ENCODE measurements at regions not wholly inside any gene's neighbourhood (a gene's known extent, or its start where the extent isn't known, plus 50 kb on each side); places are given as distances from the start of the nearest gene placed in this dataset.

DNA sequence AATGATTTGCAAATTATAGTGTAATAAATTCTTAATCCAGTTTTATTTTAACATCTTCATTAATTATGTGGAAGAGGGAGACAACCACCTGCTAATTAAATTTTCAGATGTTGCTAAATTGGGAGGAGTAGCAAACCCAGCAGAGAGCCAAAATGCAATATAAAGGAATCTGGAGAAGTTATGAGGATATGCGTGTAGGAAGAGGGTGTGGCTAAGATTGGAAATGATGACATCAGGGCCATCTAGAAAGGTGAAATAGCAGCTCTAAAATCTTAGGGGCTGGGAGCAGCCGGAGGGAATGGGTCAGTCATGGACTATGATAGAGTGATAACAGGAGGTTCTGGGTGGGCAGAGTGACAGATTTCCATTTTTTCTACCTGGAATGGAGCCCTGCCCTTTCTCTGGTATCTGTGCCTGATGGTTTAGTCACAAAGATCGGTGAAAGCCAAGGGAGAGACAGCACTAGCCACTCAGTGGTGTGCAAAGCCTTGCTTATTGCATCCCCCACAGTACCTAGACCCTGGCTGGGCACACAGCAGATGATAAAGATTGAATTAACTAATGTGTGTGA is 379.2 kb upstream of the CELF4 start:
- no peak for TF ChIP-seq POLR2A (IDR thresholded peaks at IDR 0.05)
- TF ChIP-seq, protein P1, sequence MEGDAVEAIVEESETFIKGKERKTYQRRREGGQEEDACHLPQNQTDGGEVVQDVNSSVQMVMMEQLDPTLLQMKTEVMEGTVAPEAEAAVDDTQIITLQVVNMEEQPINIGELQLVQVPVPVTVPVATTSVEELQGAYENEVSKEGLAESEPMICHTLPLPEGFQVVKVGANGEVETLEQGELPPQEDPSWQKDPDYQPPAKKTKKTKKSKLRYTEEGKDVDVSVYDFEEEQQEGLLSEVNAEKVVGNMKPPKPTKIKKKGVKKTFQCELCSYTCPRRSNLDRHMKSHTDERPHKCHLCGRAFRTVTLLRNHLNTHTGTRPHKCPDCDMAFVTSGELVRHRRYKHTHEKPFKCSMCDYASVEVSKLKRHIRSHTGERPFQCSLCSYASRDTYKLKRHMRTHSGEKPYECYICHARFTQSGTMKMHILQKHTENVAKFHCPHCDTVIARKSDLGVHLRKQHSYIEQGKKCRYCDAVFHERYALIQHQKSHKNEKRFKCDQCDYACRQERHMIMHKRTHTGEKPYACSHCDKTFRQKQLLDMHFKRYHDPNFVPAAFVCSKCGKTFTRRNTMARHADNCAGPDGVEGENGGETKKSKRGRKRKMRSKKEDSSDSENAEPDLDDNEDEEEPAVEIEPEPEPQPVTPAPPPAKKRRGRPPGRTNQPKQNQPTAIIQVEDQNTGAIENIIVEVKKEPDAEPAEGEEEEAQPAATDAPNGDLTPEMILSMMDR (IDR thresholded peaks at IDR 0.05), result no peak
- Histone ChIP-seq H3K4me3 (no peak overlapping the region), H3K27ac (no peak overlapping the region), H3K36me3 (ENCODE audit: low read depth, missing control alignments) (no peaks in the 10 kb centered on the region), H3K27me3 (no peaks in the 10 kb centered on the region), H3K9me3 (no peaks in the 10 kb centered on the region), H3K4me1 (no peaks in the 10 kb centered on the region)
- DNase-seq, result no peak
- intact Hi-C loops (cut with DNase I; ENCODE audit: low total_unique reads), result no loop called here
- 76 to 78% methylated on average over 3 of the region's 3 CpGs for WGBS, 2 donors

DNA sequence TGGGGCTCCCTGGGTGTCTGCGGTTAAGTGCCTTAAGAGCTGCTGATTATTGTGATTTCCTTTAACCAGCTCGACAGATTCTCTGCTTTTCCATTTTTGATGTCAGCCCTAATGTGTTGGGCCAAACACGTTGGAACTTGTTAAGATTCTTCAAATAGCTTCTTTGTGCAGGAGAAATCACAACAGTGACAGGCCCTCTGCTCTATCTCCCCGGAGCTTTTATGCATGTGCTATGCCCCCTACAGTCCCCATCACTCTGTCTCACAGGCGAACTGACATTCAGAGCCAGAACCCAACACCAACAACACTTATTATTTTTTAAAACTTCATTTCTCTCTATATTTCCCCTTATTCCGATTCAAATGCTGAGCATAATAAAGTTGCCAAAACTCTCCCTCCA is 371.7 kb upstream of the CELF4 start:
- Histone ChIP-seq H3K4me3 (no peak overlapping the region), H3K36me3 (ENCODE audit: low read depth, missing control alignments) (no peaks in the 10 kb centered on the region), H3K27ac (no peak overlapping the region), H3K9me3 (no peaks in the 10 kb centered on the region), H3K4me1 (no peaks in the 10 kb centered on the region), H3K27me3 (no peaks in the 10 kb centered on the region)
- intact Hi-C loops (cut with DNase I; ENCODE audit: low total_unique reads), result no loop called here
- TF ChIP-seq, protein P1 (IDR thresholded peaks at IDR 0.05), result no peak
- no peak for TF ChIP-seq POLR2A (IDR thresholded peaks at IDR 0.05)
- 77 to 81% methylated on average over 6 of the region's 6 CpGs for WGBS, 2 donors
- DNase-seq, result no peak

DNA sequence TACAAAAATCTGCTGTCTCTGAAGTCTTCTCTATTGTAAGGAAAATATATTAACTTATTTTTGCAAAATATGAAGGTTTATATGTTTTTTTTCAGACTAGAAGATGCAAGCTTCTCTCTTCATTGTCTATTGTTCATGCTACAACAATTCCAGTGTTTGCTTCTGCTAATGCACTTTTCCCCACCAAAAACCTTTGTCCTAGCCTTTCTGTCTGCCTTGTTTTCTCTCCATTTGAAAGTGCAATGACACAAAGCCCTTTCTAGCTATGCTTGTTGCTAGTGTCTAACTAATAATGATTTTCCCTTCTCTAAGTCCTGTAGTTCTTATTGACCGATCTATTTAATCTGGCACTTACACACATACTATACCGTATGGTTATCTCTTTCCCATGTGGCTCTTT is 369.5 kb upstream of the CELF4 start:
- H3K4me3 ChIP-seq, result no peak overlapping the region
- DNase-seq, result no peak
- 81 to 89% methylated on average over 2 of the region's 2 CpGs for WGBS, 2 donors
- no peaks in the 10 kb centered on the region for H3K4me1 ChIP-seq
- intact Hi-C loops (cut with DNase I; ENCODE audit: low total_unique reads), result no loop called here
- H3K27ac ChIP-seq, result no peak overlapping the region
- no peak for TF ChIP-seq POLR2A (IDR thresholded peaks at IDR 0.05)
- TF ChIP-seq, protein P1 (IDR thresholded peaks at IDR 0.05), result no peak
- no peaks in the 10 kb centered on the region for H3K27me3 ChIP-seq
- H3K36me3 ChIP-seq (ENCODE audit: low read depth, missing control alignments), result no peaks in the 10 kb centered on the region
- H3K9me3 ChIP-seq, result no peaks in the 10 kb centered on the region

DNA sequence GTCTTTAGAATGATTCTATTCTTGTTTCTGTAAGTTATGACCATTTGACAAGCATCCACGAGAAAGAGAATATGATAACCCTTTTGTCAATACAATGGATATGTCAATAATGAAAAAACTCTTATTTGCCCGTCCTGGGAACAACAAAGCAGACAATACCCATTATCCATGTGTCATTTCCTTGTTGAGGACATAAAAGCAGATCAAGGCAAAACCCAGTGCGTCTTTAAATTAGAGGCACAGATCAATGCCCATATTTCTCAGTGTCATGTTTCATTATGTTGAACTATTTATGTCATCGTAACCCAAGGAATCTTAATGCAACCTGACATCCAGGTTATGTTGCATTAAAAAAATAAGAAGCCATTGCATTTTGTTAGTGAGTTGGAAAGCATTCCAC is 365.0 kb upstream of the CELF4 start:
- Histone ChIP-seq H3K36me3 (ENCODE audit: low read depth, missing control alignments) (no peaks in the 10 kb centered on the region), H3K27ac (no peak overlapping the region), H3K27me3 (no peaks in the 10 kb centered on the region), H3K4me1 (no peaks in the 10 kb centered on the region), H3K9me3 (no peaks in the 10 kb centered on the region), H3K4me3 (no peak overlapping the region)
- TF ChIP-seq, protein P1 (IDR thresholded peaks at IDR 0.05), result no peak
- TF ChIP-seq POLR2A (IDR thresholded peaks at IDR 0.05), result no peak
- no peak for DNase-seq
- 83% methylated on average over 4 of the region's 4 CpGs for WGBS, 2 donors
- intact Hi-C loops (cut with DNase I; ENCODE audit: low total_unique reads), result no loop called here

DNA sequence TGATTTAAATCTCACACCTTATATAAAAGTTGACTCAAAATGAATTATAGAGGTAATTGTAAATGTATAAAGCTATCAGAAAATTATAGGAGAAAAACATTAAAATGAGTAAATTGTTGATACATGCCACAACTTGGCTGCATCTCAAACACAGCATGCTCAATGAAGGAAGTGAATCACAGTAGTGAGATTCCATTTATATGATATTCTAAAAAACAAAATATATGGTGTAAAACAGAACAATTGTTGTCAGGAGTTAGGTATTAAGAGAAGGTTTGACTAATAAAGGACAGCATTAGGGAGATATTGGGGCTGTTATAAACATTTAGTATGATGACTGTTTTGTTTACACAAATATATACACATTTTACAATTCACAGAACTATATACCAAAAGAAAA is 356.6 kb upstream of the CELF4 start:
- H3K36me3 ChIP-seq (ENCODE audit: low read depth, missing control alignments), result no peaks in the 10 kb centered on the region
- no peak for TF ChIP-seq POLR2A (IDR thresholded peaks at IDR 0.05)
- TF ChIP-seq, protein P1 (IDR thresholded peaks at IDR 0.05), result no peak
- H3K9me3 ChIP-seq, result no peaks in the 10 kb centered on the region
- DNase-seq, result no peak
- H3K4me1 ChIP-seq, result no peaks in the 10 kb centered on the region
- no peak overlapping the region for H3K27ac ChIP-seq
- H3K27me3 ChIP-seq, result no peaks in the 10 kb centered on the region
- intact Hi-C loops (cut with DNase I; ENCODE audit: low total_unique reads), result no loop called here
- no peak overlapping the region for H3K4me3 ChIP-seq

Measured in testis (tissue), 2 donors.